Fibroblast of upper back skin (primary cell): ENCODE measurements at regions not wholly inside any gene's neighbourhood (a gene's known extent, or its start where the extent isn't known, plus 50 kb on each side); places are given as distances from the start of the nearest gene placed in this dataset.
A peak's percentile ranks its signal among the peaks of the same experiment; 100 is the strongest.

ENCODE experiments used
- DNase-seq: peaks from one replicate; pipeline ENCODE4 v3.0.0-alpha.2; 2013

- no peak for DNase-seq
Observed at GRCh38 chr4:176843710-176844109, 51.0 kb upstream of the VEGFC start.

GRCh38 chr4:176844448-176844847, 51.7 kb upstream of the VEGFC start:
- DNase-seq: no peak

GRCh38 chr4:176845636-176846035, 52.9 kb upstream of the VEGFC start:
- peak; percentile 50 for DNase-seq

- peak; percentile 25 for DNase-seq
Observed at GRCh38 chr4:176849076-176849475, 56.4 kb upstream of the VEGFC start.

DNA sequence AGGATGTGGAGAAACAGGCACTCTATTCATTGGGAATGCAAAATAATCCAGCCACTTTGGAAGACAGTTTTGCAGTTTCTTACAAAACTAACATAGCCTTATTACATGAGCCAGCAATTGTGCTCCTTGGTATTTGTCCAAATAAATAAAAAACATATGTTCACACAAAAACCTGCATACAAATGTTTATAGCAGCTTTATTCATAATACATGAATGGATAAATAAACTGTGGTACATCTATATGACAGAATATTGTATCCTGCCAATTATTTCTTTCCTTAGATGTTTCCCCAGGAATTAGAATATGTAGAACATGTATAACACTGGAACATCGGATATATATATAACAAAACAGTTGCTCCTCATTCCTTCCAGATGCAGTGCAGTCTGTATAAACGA, 57.7 kb upstream of the VEGFC start:
- DNase-seq: no peak

- no peak for DNase-seq
Observed at GRCh38 chr4:176856421-176856820, 63.7 kb upstream of the VEGFC start.

- DNase-seq: no peak
Observed at GRCh38 chr4:176858839-176859238, 66.1 kb upstream of the VEGFC start.

- no peak for DNase-seq
Observed at GRCh38 chr4:176864238-176864637, 71.5 kb upstream of the VEGFC start.

GRCh38 chr4:176868676-176869075, 76.0 kb upstream of the VEGFC start:
- no peak for DNase-seq

DNA sequence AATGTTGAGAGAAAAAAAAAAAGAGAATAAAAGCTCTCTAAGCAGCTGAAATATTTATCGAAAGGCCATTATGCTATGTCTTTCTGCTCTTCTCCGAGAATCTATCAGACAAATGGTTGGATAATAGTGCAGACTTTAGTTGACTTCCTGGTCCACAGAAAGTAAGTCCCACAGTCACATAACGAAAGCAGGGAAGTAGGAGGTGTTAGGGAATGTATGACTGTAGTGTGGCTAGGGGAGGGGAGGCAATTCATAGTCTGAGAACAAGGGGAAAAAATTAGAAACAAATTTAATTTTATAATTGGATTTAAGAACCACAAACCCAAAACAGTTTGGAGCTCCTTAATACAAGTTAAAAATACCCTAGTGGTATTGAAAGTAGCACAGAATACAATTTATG, 79.7 kb upstream of the VEGFC start:
- DNase-seq: no peak

DNA sequence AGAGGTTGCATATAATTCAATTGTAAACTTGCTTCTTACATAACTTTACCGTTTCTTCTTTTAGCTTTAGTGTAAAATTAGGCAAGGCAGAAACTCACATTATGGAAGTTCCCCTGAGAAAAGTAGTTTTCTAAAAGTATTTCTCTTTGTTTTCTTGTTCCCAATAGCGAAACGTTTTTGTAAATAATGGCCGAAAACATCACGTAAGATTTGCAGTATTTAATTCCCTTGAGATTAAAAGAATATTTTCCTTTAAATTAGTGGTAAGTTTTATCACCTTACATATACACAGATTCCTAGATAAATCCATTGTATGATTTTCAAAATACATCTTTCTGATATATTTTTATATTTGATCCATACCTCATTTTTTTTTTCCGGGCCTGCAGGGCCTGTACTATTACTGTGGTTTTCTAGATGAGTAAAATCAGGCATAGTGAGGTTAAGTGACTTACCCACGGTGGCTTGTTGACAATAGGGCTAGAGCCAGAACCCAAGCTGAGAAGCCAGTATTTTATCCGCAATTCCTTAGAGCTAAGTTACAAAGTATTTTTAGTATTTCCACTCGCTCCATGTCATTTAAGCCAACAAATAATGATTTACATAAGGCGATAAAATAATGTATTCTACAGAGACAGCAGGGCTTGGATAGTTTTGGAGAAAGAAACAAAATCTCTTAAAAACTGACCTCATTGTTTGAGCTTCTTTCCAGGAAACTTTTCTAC, 82.2 kb upstream of the VEGFC start:
- peak; percentile 51 for DNase-seq

- DNase-seq: peak; percentile 28
Observed at GRCh38 chr4:176875446-176875930, 82.8 kb upstream of the VEGFC start.

DNA sequence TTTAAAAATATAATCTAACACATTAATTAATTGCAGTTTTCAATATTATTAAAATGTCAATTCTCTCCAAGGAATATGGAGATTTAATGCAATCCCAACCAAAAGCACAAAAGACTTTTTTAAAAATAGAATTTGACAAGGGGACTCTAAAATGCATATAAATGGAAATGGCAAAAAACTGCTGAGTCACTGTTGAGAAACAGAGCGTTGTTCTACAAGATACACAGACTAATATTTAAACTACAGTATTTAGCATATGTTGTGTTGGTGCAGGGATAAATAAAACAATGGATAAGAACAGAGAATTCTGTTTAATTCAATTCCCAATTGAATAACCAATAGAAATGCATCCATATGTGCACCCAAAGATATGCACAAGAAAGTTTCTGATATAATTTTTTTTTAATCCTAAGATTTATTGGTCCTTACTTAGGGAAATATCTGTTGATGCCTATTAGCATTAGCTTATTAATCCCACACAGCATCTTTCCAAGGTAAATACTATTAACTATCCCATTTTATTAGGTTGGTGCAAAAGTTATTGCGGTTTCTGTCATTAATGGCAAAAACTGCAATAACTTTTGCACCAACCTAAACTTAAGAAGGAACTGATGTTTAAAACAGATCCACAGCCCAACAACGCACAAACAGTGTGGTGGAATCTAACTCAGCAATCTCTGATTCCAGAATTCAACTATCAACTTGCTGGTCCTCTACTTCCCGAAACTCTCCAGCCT, 86.8 kb upstream of the VEGFC start:
- DNase-seq: no peak

- peak; percentile 66 for DNase-seq
Observed at GRCh38 chr4:176882206-176882605, 89.5 kb upstream of the VEGFC start.

DNA sequence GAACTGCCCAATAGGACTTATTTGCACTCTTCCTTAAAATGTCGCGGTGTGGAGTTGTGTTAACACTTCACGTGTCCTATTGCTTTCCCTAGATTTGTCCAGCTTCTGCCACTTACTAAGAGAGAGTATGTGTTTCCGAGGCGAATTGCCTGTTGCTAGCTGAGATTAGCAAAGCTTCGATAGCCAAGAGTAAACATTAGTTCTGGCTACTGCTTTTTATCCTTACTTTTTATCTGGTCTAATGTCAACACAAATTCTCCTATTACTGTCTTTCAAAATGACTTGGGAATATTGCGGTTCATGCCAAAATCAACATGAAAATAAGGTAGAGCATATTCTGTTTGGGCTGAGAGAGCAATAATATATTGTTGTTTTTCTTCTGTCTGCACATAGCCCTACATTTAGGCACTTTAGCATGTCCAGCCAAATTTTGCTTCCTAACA, 90.4 kb upstream of the VEGFC start:
- DNase-seq: no peak

- peak; percentile 98 for DNase-seq
Observed at GRCh38 chr4:176883681-176884418, 91.1 kb upstream of the VEGFC start.

DNA sequence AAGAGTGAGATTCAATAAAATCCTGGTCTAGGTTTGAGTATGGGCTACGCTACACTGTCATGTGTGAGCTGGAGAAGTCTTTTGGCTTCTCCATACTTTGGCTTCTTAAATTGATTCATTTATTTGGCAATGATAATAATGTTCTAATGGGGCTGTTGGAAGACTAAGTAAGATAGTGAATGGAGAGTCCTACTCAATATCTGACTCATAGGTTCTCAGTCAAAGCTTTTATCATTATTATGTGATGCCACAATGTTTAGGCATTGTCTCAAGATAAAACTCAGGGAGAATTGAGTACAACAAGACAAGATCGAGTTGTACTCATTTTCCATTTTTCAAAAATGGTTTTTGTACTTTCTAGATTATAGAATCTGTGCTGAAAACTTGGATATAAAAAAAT, 92.5 kb upstream of the VEGFC start:
- no peak for DNase-seq

DNA sequence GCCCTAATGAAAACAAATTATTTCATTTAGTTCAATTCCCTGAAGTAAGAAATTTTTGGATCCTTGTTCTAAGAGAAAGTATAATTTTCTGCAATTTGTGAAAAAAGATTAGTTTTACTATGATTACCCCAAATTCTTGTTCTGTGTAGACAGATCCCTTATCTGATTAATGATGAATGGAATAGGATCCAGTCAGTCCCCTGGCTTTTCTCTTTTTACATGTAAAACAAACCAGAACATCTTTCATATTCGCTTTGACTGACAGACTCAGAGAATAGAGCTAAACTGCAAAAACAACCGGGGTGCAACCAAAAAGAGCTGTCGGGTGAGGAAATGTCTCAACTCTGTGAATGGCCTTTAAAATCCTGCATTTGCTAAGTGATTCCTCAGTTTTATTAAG, 93.4 kb upstream of the VEGFC start:
- DNase-seq: no peak

DNA sequence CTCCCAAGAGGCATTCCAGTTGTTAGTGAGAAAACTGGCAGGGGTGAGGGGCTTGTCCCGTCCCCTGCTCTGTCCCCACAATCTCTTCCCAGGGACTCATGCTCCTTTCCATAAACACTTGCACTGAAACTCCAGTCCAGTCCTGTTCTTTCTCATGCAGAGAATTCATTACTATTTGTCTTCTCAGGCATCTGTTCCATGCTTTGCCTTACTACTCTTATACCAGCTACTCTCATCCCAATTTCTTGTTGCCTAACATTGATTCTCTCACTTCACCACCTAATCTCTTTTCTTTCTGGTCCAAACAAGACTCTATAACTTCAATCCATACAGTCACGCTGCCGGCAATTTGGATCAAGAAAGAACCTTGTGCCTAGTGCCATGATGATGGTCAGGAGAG, 97.1 kb upstream of the VEGFC start:
- DNase-seq: no peak

- no peak for DNase-seq
Observed at GRCh38 chr4:176894498-176894897, 101.8 kb upstream of the VEGFC start.

GRCh38 chr4:176896211-176896610, 103.5 kb upstream of the VEGFC start:
- no peak for DNase-seq

GRCh38 chr4:176897226-176897625, 104.5 kb upstream of the VEGFC start:
- DNase-seq: no peak

- DNase-seq: no peak
Observed at GRCh38 chr4:176898791-176899190, 106.1 kb upstream of the VEGFC start.
